HG02970 (cell line): ENCODE measurements at regions not wholly inside any gene's neighbourhood (a gene's known extent, or its start where the extent isn't known, plus 50 kb on each side); places are given as distances from the start of the nearest gene placed in this dataset.

ENCODE experiments used
- ATAC-seq: cut with Tn5 transposase; IDR thresholded peaks from one replicate; pipeline ENCODE4 v1.9.1; 2021; ENCODE audit warnings: mild to moderate bottlenecking, moderate library complexity, moderate number of reproducible peaks; ENCODE audit not compliant: unreplicated experiment, low FRiP score

DNA sequence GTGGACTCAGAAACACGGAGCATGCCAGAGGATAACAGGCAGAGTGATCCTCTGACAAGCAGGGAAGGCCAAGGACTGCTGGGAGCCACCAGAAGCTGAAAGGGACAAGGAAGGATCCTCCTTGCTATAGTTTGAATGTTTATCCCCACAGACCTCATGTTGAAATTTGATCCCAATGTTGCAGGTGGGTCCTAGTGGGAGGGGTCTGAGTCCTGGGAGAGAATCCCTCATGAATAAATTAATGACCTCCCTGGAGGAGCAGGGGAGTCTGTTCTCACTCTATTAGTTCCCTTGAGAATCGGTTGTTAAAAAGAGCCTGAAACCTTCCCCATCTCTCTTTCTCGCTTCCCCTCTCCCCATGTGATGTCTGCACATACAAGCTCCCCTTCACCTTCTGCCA is 124.4 kb downstream of the FBXO15 start:
- no peak for ATAC-seq

DNA sequence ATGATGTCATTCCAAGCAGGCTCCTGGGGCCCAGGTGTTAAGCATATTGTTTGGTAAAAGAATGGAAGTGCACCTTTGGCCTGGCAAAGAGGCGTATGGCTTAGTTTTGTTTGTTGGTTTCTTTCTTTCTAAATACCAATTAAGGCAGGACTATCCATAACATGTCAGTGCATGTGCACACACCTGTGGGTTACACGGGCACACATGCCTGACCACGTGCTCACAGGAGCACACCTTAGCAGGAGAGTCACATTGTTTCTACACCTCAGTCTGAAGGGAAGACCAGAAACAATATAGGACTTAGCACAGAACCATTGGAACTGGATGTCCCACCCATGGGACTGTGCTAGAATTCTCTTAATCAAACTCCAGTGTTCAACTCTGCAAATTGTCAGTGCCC is 127.8 kb downstream of the FBXO15 start:
- ATAC-seq = no peak

DNA sequence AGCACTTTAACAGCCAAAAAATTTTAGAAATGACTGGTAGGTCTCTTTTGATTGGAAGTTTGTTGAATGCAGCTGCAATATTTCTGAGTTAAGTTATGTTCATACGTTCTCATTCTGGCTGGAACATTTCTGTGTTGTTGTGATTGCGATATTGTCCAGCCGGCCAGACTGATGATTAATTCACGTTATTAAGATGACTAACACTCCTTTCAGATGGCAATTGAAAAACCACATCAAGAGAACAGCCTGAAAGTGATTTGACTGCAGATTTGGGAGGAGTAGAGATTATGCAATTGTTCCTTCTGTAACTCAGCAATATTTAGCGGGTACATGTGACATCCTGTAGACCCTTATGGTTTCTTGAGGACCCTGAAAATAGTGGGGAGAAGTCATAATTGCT is 133.7 kb downstream of the FBXO15 start:
- no peak for ATAC-seq

DNA sequence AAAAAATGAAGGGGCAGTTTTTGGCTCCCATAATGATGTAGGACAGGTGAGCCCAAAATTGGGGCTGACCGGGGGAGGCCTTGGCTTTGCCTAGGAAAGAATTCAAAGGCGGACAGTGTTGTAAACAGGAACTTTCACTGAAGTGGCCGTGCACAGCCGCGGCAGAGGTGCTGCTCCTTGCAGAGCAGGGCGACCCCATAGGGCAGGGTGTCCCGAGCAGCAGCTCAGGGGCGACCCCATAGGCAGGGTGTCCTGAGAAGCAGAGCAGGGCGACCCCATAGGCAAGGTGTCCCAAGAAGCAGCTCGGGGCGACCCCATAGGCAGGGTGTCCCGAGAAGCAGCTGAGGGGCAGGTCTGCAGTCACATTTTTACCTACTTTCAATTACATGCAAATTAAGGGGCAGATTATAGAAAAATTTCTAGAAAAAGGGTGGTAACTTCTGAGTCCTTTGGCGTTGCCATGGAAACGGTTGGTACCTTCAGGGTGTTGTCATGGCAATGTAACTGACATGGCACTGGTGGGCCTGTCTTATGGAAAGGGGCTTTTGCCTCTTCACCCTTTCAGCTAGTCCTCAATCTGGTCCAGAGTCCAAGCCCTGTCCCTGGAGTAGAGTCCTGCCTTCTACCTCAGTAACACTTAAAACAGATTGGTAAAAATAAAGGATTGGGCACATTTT is 134.5 kb downstream of the FBXO15 start:
- no peak for ATAC-seq

DNA sequence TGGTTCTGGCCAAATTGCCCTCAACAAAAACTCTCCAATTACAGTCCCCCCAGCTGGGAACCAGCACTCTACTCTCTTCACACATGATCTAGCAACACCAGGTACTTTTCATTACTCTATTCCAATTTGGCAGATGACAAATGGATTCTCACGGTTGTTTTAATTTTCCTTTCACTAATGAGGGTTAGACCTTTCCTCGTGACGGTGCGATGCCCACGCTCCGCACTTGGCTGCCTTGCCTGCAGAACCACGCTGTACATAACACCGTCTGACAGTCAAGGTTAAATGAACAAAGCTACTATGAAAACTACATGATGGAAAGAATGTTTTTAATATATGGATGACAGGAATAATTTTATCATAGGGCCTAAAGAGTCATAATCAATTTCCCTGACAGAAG is 141.5 kb downstream of the FBXO15 start:
- no peak for ATAC-seq

DNA sequence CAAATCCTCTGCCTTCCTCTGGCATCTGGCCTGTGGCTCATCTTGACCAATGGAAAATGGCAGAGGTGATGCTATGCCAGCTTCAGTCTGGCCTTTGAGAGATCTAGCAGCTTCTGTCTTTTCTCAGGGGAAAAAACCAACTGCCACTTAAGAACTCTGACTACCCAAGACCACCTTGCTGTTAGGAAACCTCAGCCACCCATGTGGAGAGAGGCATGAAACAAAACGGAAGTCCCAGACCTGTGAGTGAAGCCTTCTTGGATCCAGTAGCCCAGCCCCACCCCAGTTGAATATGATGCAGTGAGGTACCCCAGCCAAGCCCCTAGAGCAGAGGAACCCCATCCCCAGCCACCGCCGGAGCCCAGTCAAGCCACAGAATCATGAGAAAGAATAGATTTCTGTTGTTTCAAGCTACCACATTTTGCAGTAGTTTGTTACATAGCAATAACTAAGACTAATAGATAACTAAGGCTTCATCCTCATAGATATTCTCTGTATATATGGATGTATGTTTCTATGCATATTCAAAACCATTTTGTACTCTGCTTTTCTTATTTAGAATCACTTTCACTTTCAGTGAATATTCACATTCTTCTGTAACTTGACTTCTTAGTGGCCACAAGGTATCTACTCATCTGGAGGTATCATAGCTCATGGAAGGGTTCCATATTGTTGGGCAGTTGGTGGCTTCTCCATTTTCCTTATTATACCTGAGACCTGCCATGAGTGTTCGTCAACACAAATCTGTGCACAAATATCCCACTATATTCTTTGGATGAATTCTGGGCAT is 142.1 kb downstream of the FBXO15 start:
- ATAC-seq = no peak

DNA sequence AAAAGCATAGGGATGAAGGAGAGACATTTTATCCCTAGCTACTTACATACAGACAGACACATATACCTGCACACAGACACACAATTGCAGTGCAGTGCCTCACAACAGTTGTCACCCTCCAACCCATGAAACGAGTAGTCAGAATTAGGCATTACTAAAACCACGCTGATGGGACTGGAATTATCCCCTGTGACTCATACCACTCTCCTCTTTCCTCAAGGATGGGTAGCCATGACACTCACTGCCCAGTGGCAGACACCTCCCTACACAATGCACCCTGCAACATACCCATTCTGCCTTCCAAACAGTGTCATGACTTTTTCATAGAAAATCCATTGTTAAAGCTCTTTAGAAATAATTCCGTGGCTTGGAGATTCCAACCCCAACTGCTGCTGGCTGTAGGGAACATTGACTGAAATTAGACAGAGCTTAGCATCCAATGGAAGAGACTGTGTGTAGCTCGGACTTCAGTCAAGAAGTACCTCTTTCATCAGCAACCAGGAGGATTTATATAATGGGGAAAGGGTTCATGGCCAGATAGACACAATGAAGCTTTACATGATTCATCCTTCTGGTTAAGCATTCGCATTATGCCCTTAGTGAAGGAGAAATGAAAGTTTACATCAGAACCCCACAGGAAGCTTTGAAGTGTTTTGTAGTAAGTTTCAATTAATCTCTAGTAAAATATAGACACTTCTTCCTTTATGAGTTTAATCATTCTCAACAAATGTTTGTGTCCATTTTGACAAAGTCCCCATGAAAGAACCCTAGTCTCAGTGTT is 155.2 kb downstream of the FBXO15 start:
- no peak for ATAC-seq

DNA sequence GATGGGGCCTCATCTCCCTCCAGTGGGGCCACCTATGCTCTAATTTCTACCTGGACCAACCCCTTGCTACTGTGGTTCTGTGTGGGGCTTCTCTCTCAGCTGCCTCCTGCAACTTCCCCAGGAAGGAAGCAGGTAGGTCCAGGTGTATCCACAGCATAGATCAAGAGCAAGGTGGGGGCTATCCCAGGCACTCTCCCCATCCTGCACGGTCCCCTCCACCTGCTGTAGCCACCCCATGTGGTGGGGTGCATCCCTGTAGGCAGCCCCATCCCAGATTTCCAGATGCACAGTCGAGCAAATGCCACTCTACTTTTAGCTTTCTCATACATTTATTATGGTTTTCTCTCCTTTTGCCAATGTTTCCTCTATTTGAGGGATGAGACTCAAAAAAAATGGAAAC is 156.1 kb downstream of the FBXO15 start:
- no peak for ATAC-seq

DNA sequence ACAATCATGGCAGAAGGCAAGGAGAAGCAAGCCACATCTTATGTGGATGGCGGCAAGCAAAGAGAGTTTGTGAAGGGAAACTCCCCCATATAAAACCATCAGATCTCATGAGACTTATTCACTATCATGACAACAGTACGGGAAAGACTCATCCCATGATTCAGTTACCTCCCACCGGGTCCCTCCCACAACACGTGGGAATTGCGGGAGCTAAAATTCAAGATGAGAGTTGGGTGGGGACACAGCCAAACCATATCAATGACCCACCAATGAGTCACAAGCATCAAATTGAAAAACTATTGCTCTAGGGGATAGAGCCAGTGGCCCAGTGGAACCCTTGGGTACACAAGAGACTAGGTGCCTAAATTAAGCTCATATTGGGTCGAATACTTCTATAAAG is 157.4 kb downstream of the FBXO15 start:
- ATAC-seq = no peak

DNA sequence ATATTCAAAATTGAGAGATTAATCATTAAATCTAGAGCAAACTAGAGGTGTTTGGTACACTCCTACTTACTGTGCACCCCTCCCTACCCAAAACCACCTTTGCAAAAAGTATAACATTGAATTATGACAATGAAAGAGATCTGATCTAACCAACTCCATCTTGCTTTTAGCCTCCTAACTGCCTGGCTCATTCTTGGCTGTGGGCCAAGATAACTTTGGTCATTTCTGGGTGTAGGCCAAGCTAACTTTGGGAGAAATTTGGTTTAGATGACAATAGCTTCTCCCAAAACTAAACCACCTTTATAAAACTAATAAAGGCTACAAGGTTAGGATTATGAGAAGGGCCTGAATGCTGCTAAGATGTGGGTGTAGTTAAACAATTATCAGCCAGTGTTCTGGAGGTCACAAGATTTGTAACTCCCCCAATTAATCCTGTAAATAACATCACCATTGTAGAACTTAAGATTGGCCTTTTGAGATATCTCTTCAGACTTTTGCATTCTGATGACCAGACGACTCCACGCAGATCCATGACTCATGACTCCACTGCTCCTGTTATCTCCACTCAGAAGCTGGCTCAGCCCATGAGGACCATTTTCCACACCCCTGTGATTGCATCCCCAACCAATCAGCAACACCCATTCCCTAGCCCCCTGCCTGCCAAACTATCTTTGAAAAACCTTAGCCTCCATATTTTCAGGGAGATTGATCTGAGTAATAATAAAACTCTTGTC is 160.2 kb downstream of the FBXO15 start:
- ATAC-seq = no peak

DNA sequence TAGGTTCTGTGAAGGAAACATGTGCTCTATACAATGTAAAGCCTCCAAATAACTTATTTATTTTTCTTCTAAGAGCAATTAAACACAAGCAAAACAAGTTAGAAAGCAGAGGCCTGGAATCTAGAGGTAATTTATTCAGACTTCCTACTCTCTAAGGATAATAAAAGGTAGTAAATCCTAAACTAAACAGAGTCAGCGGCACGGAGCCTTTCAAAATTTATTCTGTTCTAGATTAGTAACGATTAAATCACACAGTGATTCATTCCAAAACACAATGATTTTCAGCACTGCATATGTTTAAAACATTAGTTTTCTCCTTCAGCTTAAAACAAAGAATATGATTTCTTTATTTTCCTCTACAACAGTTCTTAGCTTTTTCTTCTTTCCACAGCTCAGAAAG is 160.9 kb downstream of the FBXO15 start:
- no peak for ATAC-seq

DNA sequence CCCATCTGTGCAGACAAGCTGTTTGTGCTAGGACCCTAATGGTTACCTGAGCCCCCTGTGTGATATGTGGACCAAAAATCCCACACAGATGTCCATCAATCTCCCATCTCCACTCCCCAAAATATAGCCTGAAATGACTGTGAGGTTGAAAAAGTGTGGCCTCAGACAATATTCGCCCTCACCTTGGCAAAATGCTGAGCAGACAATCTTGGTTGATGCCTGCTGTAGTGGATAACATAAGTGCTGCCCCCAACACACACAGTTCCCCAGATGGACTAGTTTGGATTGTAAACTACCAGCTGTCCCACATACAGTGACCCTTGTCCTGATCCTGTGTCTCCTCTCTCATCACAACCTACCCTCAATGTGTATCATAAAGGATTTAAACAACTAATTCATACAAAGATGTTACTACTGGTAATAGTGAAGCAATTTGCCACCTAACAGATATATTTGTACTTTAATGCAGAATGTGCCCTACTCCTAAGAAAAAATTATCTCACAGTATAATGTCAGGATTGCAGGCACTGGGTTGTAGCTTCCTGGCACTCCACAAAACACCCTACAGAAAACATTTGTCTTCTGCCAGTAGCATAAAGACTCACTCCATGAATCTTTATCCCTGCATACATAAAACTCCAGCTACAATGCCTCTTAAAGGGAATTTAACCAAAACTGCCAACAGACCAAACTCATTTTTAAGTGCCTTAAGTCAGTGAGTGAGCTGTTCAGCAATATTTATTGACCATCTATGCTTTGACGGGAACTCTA is 161.6 kb downstream of the FBXO15 start:
- ATAC-seq = no peak

DNA sequence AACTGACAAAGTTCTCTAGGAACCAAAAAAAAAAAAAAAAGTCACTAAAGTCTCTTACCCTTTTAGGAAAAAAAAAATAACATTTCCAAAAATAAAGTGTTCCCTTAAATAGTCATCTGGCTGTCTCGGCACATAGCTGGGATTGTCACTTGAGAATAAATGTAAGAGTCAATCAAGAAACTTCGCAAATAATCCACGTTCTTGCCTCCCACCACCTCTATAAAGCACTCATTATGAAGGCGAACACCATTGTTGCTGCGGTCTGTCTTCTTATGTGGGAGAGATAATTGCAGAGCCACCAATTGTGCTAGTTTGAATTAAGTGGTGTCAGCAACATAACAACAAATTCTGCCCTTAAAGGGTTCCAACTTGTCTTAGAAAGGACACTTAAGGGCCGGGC is 163.7 kb downstream of the FBXO15 start:
- ATAC-seq = no peak

DNA sequence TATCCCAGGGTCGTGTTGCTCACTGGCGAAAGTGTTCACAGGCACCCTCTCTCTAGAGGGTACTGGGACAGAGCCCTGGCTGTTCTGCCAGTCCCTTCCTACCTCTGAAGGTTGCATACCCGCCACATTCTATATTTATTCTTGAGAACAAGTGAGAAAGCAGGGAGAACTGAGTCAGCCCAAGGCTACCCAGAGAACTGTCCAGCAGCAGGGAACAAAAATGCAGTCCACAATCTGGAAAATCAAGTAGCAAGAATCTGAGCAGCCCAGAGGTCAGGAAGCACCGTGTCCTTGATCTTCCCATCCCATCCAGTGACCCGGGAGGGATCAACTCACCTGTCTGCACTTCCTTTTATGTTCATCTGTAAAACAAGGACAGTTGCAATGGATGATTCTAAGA is 164.1 kb downstream of the FBXO15 start:
- no peak for ATAC-seq

DNA sequence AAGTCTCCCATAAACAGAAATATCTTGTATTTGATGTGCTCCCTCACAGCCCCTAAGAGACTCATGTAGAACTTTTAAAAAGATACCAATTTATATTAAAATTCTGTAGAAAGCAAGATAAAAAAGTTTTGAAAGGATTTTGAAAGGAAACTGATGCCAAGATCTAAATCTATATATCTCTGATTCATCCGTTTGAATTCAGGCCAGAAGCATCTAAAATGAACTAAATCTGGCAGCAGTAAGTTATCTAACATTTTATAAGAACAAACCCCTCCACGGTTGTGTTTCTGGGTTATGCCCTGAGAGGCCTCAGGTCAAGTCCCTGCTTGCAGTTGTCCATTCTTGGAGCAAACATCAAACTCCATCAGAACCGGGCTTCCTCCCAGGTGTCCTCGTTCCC is 165.8 kb downstream of the FBXO15 start:
- ATAC-seq = no peak

DNA sequence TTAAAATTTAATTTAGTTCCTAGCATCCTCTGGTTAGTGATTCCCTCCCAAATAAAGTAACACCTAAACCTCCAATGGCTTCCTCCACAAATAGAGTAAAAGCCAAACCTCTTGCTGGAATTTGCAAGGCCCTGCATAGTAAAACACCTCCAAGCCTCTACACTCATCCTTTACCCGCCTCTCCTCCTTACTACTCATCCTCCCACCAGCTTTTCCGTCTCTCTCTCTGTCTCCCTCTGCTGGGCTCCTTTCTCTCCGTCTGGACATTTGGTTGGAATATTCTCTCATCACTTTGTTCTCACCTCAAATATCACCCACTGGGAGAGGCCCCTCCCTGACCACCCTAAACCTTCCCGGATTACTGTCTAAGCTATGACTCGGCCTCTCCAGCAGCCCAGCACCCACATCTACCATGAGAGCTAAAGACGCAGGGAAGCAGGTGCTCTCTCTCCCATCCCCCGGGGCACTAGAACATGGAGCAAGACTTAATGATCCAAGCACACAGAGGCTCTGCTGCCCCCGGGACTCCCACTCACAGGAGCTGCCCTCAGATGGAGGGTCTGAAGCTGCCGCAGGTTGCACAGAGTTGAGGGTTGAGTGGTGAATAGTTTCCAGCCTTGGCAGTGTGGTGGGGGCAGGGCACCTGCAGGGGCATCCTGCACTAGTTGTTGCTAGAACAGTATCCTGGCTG is 167.2 kb downstream of the FBXO15 start:
- no peak for ATAC-seq

DNA sequence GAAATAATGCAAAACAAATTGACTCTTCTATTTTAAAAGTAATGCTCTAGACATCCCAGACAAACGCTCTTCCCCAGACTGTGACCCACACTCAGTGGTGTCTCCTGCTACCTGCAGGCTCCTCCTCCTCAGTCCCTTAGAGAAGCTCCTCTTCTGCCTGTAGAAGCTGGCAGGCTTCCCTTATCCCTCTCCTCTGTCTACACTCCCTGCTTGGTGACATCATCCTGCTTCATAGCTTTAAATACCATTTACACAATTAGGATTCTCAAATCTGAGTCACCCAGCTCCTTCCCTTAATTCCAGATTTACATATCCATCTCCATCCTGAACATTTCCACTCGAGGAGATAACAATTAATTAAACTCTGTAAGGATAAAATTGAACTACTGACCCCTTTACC is 167.9 kb downstream of the FBXO15 start:
- ATAC-seq = no peak

DNA sequence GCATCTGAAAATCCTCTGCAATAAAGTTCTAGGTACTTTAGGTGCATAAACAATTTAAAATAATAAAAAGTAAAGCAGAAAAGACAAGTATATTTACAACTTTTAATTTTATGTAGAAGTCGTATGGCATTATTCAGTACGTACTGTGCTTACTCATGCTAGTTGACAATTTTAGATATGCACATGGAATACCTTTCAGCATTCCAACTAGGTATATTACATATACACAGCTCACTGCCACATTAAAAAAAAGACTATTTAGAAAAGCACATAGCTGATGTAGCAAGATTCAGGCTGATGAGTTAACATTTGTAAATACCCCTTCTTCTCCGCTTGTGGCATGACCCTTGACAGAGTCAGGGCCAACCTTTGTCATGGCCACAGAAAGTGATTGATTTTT is 171.2 kb downstream of the FBXO15 start:
- no peak for ATAC-seq

DNA sequence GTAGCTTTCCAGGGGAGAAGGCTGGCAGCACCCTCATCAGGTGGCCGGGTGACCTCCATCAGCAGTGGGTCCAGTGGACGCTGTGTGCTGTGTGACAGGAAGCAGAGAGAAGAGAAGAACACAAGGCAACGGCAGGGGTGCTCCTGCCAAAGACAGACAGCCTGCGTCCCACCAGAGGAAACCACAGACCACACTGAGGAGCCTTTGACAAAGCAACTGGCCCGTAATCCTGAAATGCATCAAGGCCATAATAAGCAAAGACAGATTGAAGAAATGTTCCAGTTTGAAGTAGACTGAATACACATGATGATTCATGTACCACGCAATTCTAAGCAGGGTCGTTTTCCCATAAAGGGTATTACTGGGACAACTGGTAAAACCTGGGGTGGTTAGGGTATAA is 172.4 kb downstream of the FBXO15 start:
- ATAC-seq = no peak

DNA sequence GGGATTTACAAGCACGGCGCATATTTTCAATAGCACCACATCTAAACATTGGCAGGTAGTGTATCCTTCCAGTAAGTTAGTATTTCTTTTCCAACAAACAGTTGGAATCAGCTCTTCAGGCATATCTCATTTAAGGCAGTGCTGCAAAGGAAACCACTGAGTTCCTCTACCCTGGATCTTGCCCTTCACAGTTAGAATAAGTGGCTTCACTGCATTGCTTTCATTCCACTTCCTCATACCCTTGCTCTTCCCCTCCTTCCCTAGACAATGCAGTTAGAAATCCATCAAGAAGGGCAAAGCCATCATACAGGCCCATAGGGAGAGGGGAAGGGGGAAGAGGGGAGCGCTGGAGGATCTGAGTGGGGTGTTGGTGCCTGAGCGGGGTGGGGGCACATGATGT is 173.7 kb downstream of the FBXO15 start:
- ATAC-seq = no peak
